GM12878 (cell line): ENCODE measurements at regions not wholly inside any gene's neighbourhood (a gene's known extent, or its start where the extent isn't known, plus 50 kb on each side); places are given as distances from the start of the nearest gene placed in this dataset.
A peak's percentile ranks its signal among the peaks of the same experiment; 100 is the strongest.

Experiments
- ATAC-seq: fragments of 200-7000 bp; cut with Tn5 transposase; 3 replicates; pipeline ENCODE4 v1.9.1; 2020; ENCODE audit warnings: mild to moderate bottlenecking, moderate library complexity
- BruUV-seq: library from RNA; stranded (reverse); fragments of 400-500 nt; replicated peaks from 2 replicates; lab custom pipeline; 2021; lab: Mats Ljungman, UMichigan
- CTCF ChIA-PET: fragments of 300-600 bp; sonication (Branson Sonifier 250); formaldehyde crosslinking; extraction: SDS; loops from one replicate; lab custom pipeline; 2021; ENCODE audit warnings: inconsistent platforms; lab: Yijun Ruan, JAX
- POLR2A ChIA-PET: fragments of 350-600 bp; formaldehyde crosslinking; extraction: SDS; loops from one replicate; lab custom pipeline; 2021; ENCODE audit warnings: inconsistent platforms; lab: Charles Lee
- RAD21 ChIA-PET: fragments of 300-600 bp; sonication (Branson Sonifier 250); formaldehyde crosslinking; loops from one replicate; lab custom pipeline; 2023; ENCODE audit warnings: antibody characterized with exemption; ENCODE audit not compliant: unreplicated experiment; lab: Charles Lee
- SMC1A ChIA-PET: fragments of 300-600 bp; sonication (Branson Sonifier 250); formaldehyde crosslinking; loops from one replicate; lab custom pipeline; 2023; ENCODE audit not compliant: unreplicated experiment, uncharacterized antibody; lab: Charles Lee
- DNase-seq: peaks from one replicate; pipeline ENCODE4 v3.0.0-alpha.2; 2011; ENCODE audit warnings: low read depth, low spot score
- FAIRE-seq: peaks from 3 replicates; lab custom pipeline; 2011; peaks lifted over from hg19 to GRCh38; lab: Jason Lieb, UNC
- H2AFZ ChIP-seq: 2 replicates; pipeline ENCODE4 v1.6.0; 2011; ENCODE audit warnings: low read depth, low read length, control low read depth; ENCODE audit not compliant: control insufficient read depth
- H3K27ac ChIP-seq: 2 replicates; pipeline ENCODE4 v1.5.1; 2011; ENCODE audit warnings: control low read depth; ENCODE audit not compliant: control insufficient read depth, insufficient read depth
- H3K27me3 ChIP-seq, 2 experiments: replicated peaks in 1 of 2; 2 replicates each; pipeline versions ENCODE4 v1.6.0 to v1.6.1; 2011; ENCODE audit warnings: low read length in 1 of 2; ENCODE audit not compliant: control insufficient read depth in 2 of 2, insufficient read depth in 2 of 2
- H3K36me3 ChIP-seq, 2 experiments: 2 replicates each; pipeline ENCODE4 v1.5.1; 2011; ENCODE audit warnings: low read length in 1 of 2; ENCODE audit not compliant: control insufficient read depth in 2 of 2, insufficient read depth in 2 of 2
- H3K4me1 ChIP-seq: 2 replicates; pipeline ENCODE4 v1.6.1; 2011; ENCODE audit warnings: mild to moderate bottlenecking, low read length, moderate library complexity, mixed read lengths; ENCODE audit not compliant: control insufficient read depth, insufficient read depth
- H3K4me2 ChIP-seq: 2 replicates; pipeline ENCODE4 v1.6.0; 2011; ENCODE audit warnings: control low read depth; ENCODE audit not compliant: control insufficient read depth, insufficient read depth
- H3K4me3 ChIP-seq: fragments of 200-600 bp; sonication (generic); 2 replicates; pipeline ENCODE4 v1.5.1; 2016
- H3K79me2 ChIP-seq: 2 replicates; pipeline ENCODE4 v1.6.0; 2011; ENCODE audit warnings: low read length; ENCODE audit not compliant: control insufficient read depth, insufficient read depth
- H3K9ac ChIP-seq: 2 replicates; pipeline ENCODE4 v1.8.0; 2011; ENCODE audit warnings: low read length, control low read depth, mixed read lengths; ENCODE audit not compliant: control insufficient read depth, insufficient read depth
- H3K9me3 ChIP-seq: replicated peaks from 3 replicates; pipeline ENCODE4 v1.5.1; 2011; ENCODE audit warnings: mild to moderate bottlenecking, low read length; ENCODE audit not compliant: control insufficient read depth, insufficient read depth
- H4K20me1 ChIP-seq: 2 replicates; pipeline ENCODE4 v1.6.0; 2011; ENCODE audit not compliant: control insufficient read depth, insufficient read depth
- BCL11A ChIP-seq: IDR thresholded peaks from 2 replicates; pipeline ENCODE4 v1.6.1; 2011; ENCODE audit warnings: low read depth, low read length
- BHLHE40 ChIP-seq, 2 experiments: fragments of 450-650 bp in 1 of 2; IDR thresholded peaks; 2 replicates each; pipeline ENCODE4 v1.6.1; 2011 to 2017; ENCODE audit warnings: low read depth in 2 of 2, borderline replicate concordance in 1 of 2, improper control_type of control experiment in 1 of 2, low read length in 1 of 2, mild to moderate bottlenecking in 1 of 2
- BMI1 ChIP-seq: fragments of 450-650 bp; IDR thresholded peaks from 2 replicates; pipeline ENCODE4 v1.6.1; 2016; ENCODE audit warnings: mild to moderate bottlenecking, moderate library complexity, borderline replicate concordance
- DPF2 ChIP-seq: fragments of 450-650 bp; IDR thresholded peaks from 2 replicates; pipeline ENCODE4 v1.6.1; 2017; ENCODE audit warnings: mild to moderate bottlenecking
- HDAC2 ChIP-seq: fragments of 200-600 bp; sonication (generic); IDR thresholded peaks from 2 replicates; pipeline ENCODE4 v1.6.1; 2017
- NR2C2 ChIP-seq: IDR thresholded peaks from 2 replicates; pipeline ENCODE4 v1.6.1; 2011; ENCODE audit warnings: borderline replicate concordance, low read depth; ENCODE audit not compliant: control insufficient read depth, insufficient read length
- SIN3A ChIP-seq: IDR thresholded peaks from 2 replicates; pipeline ENCODE4 v1.6.1; 2012; ENCODE audit warnings: low read depth, low read length, improper control_type of control experiment
- SPI1 ChIP-seq: IDR thresholded peaks from 2 replicates; pipeline ENCODE4 v1.6.1; 2011; ENCODE audit warnings: low read depth, mild to moderate bottlenecking, low read length, moderate library complexity, borderline replicate concordance; ENCODE audit not compliant: insufficient read depth
- ZBTB33 ChIP-seq: fragments of 450-650 bp; IDR thresholded peaks from 2 replicates; pipeline ENCODE4 v1.6.1; 2017; ENCODE audit warnings: mild to moderate bottlenecking
- ZNF24 ChIP-seq: fragments of 450-650 bp; IDR thresholded peaks from 2 replicates; pipeline ENCODE4 v1.6.1; 2017; ENCODE audit warnings: antibody characterized with exemption, mild to moderate bottlenecking
- ZNF274 ChIP-seq: IDR thresholded peaks from one replicate; pipeline ENCODE4 v1.8.0; 2011; ENCODE audit not compliant: insufficient read length, insufficient read depth
- WGBS: methylation state at CpG from one replicate; pipeline ENCODE4 v1.1.6; 2016; ENCODE audit warnings: low lambda C conversion rate; ENCODE audit not compliant: insufficient replicate concordance, insufficient coverage; ENCODE audit errors: missing lambda C conversion rate; 5-methylcytosine and 5-hydroxymethylcytosine counted together
- in situ Hi-C: fragments of 300-500 bp; cut with MboI; formaldehyde crosslinking; loops from 9 replicates; pipeline ENCODE4 v1.14.3; 2018; ENCODE audit warnings: mixed read lengths
- intact Hi-C: fragments of 100-400 bp; cut with micrococcal nuclease; formaldehyde crosslinking; loops from one replicate; pipeline ENCODE4 v1.14.2; 2022; ENCODE audit not compliant: unreplicated experiment

DNA sequence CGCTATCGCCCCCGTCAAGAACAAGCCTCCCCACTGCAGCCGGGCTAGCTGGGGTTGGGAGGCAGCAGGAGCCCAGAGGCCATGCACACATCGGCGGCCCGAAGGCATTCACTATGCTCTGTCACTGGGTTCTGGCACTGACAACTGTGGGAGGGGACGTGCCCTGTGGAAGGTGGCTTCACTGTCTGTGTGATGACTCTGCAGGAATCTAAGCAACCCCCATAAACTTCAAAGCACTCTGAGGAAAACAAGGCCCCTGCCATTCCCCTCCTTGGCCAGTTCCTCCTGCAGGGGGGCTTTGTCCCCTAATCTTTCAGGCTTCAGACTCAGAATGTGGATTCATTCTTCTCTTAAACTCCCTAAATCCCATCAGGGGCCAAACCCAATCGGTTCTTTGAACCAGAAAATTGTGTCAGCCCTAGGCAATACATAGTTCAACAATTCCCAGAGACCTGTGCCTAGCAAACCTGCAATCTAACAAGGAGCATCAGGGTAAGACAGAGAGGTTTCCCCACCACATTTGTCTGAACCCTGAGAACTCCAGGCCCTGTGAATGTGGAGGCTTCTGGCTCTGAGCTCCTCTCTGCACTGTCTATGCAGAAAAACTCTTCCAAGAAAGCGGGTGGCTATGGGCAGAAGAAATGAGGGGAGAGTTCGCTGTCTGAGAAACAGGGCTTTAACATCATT, 1477.2 kb downstream of the TBC1D22A start:
- Histone ChIP-seq H3K9me3 (no peaks in the 10 kb centered on the region; the same call in 2 of the 3 replicates), H3K4me3 (no peak overlapping the region), H2AFZ (no peak overlapping the region), H3K36me3 (no peaks in the 10 kb centered on the region), H3K4me2 (no peak overlapping the region), H3K27me3 (no peaks in the 10 kb centered on the region), H3K9ac (no peak overlapping the region), H3K4me1 (no peaks in the 10 kb centered on the region), H4K20me1 (no peaks in the 10 kb centered on the region), H3K27ac (no peak overlapping the region), H3K79me2 (no peaks in the 10 kb centered on the region)
- SMC1A ChIA-PET: no interaction called here
- TF ChIP-seq SIN3A (no peak), SPI1 (no peak), BMI1 (no peak), BCL11A (no peak), HDAC2 (no peak), ZNF274 (no peak), DPF2 (no peak)
- no peak for DNase-seq
- no peak for FAIRE-seq
- in situ Hi-C loops: no loop called here
- no peak for ATAC-seq
- WGBS: 43% methylated on average over 11 of the region's 11 CpGs
- POLR2A ChIA-PET: no interaction called here
- CTCF ChIA-PET: no interaction called here
- intact Hi-C loops: no loop called here
- BruUV-seq: no TSS peak
- RAD21 ChIA-PET: no interaction called here

DNA sequence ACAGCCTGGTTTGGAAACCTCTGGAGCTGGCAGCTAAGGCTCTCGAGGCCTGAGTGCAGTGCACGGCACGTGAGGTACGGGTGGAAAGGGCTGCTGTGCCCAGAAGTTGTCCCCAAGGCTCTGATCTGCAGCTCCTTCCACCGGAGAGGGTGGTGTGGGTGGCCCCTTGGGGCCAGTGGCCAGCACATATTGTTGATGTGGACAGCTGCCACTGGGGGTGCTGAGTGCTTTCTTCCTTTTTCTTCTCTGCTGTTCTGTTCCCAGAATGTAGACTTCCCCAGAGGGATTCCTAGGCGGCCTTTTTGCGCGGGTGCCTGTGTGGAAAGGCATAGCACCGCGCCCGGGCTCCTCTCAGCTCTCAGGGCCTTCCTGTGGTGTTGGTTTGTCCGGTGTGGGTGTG, 1476.5 kb downstream of the TBC1D22A start:
- in situ Hi-C loops (no loop called here), intact Hi-C loops (no loop called here)
- BruUV-seq: no TSS peak
- H3K27me3 ChIP-seq: no peaks in the 10 kb centered on the region
- no peak for FAIRE-seq
- no peak for DNase-seq
- SMC1A ChIA-PET: no interaction called here
- H3K4me2 ChIP-seq: no peak overlapping the region
- RAD21 ChIA-PET: no interaction called here
- no peaks in the 10 kb centered on the region; the same call in 2 of the 3 replicates for H3K9me3 ChIP-seq
- H4K20me1 ChIP-seq: no peaks in the 10 kb centered on the region
- H3K4me3 ChIP-seq: no peak overlapping the region
- CTCF ChIA-PET: no interaction called here
- no peak overlapping the region for H3K27ac ChIP-seq
- WGBS: 6% methylated on average over 12 of the region's 12 CpGs
- H3K9ac ChIP-seq: no peak overlapping the region
- no peak overlapping the region for H2AFZ ChIP-seq
- no peak for ATAC-seq
- POLR2A ChIA-PET: no interaction called here
- no peaks in the 10 kb centered on the region for H3K79me2 ChIP-seq
- no peak for TF ChIP-seq ZNF24
- TF ChIP-seq ZBTB33: no peak
- TF ChIP-seq BHLHE40 (IDR thresholded peaks at IDR 0.05; ENCODE audit: borderline replicate concordance in 1 of 2, low read depth in 2 of 2, low read length in 1 of 2): peak in 1 of 2 experiments; percentile 28; a peak in 2 of 4 replicates
- TF ChIP-seq NR2C2: no peak
- no peaks in the 10 kb centered on the region for H3K4me1 ChIP-seq
- no peaks in the 10 kb centered on the region for H3K36me3 ChIP-seq
